Heart right ventricle (tissue), 16 donors: ENCODE measurements at regions not wholly inside any gene's neighbourhood (a gene's known extent, or its start where the extent isn't known, plus 50 kb on each side); places are given as distances from the start of the nearest gene placed in this dataset.
A peak's percentile ranks its signal among the peaks of the same experiment; 100 is the strongest.

Experiments used
- ATAC-seq, 8 donors: fragments of 200-7000 bp; cut with Tn5 transposase; one replicate each; pipeline ENCODE4 v1.9.1; 2020; ENCODE audit warnings: mild to moderate bottlenecking in 8 of 8, moderate library complexity in 8 of 8, moderate number of reproducible peaks in 1 of 8
- DNase-seq, 2 donors: peaks; one replicate each; pipeline ENCODE4 v3.0.0-alpha.2; 2020
- H3K27ac ChIP-seq, 10 donors: fragments of 200-600 bp; sonication (generic) in 2 of 10; one replicate each; pipeline versions ENCODE4 v1.5.0 to v1.8.0; 2020 to 2022; ENCODE audit warnings: mild to moderate bottlenecking in 3 of 10
- H3K27me3 ChIP-seq, 7 donors: fragments of 200-600 bp; one replicate each; pipeline ENCODE4 v1.8.0; 2021 to 2022; ENCODE audit warnings: mild to moderate bottlenecking in 2 of 7
- H3K36me3 ChIP-seq, 9 donors: fragments of 200-600 bp; sonication (generic) in 1 of 9; one replicate each; pipeline versions ENCODE4 v1.5.0 to v1.8.0; 2020 to 2022; ENCODE audit warnings: mild to moderate bottlenecking in 2 of 9
- H3K4me1 ChIP-seq, 9 donors: fragments of 200-600 bp; sonication (generic) in 1 of 9; one replicate each; pipeline versions ENCODE4 v1.5.0 to v1.8.0; 2020 to 2022; ENCODE audit warnings: mild to moderate bottlenecking in 4 of 9
- H3K4me3 ChIP-seq, 10 donors: fragments of 200-600 bp; sonication (generic) in 2 of 10; one replicate each; pipeline versions ENCODE4 v1.5.0 to v1.8.0; 2020 to 2022; ENCODE audit warnings: mild to moderate bottlenecking in 7 of 10, moderate library complexity in 2 of 10
- H3K9me3 ChIP-seq, 11 donors: fragments of 200-600 bp in 10 of 11; sonication (generic) in 2 of 11; one replicate each; pipeline versions ENCODE4 v1.5.0 to v1.8.0; 2013 to 2022; ENCODE audit warnings: mild to moderate bottlenecking in 2 of 11, control low read depth in 1 of 11, moderate library complexity in 1 of 11
- WGBS, 2 donors: extraction: QIAGEN DNeasy Blood & Tissue Kit; methylation state at CpG; one replicate each; pipeline ENCODE4 v1.1.7; 2013; ENCODE audit warnings: inconsistent platforms in 1 of 2; 5-methylcytosine and 5-hydroxymethylcytosine counted together
- intact Hi-C, 10 donors: fragments of 100-400 bp; cut with DNase I; formaldehyde crosslinking; loops; one replicate each; pipeline versions ENCODE4 v1.11.1 to v1.14.2; 2022
- TF ChIP-seq, protein P1 (sequence below), 9 donors: fragments of 200-600 bp; sonication (generic) in 2 of 9; IDR thresholded peaks; one replicate each; pipeline versions ENCODE4 v1.5.0 to v1.8.0; 2021 to 2022; ENCODE audit warnings: antibody characterized with exemption in 9 of 9, mild to moderate bottlenecking in 5 of 9, moderate library complexity in 1 of 9
- donor health status: Arrhythmogenic right ventricular cardiomyopathy.
- donor health status: ischemic (EF 13 %, LVEDD 7.1; RV severe dilation, severe dysfunction).
- donor health status: healthy with polysubstance abuse.
- donor health status: DM: no; HTN: yes; CAD: no.
- donor health status: DM: no; HTN: no; CAD: no.
- donor health status: ischemic (EF 25% LVEDD 6.9; RV normal size, moderate dysfunction).
- donor health status: ischemic (EF 25% LVEDD 5.7; RV mildly dilated, moderate dysfunction).
- donor health status: healthy.
- donor health status: DM: yes; HTN: yes; CAD: no.
- donor health status: Ischemic cardiomyopathy.
- donor health status: ischemic (EF 35%, LVEDD 5.7; RV mildly dilated, moderate dysfunction).
- donor health status: nonischemic (EF 11% LVEDD 7.7; RV severe dilation, severe dysfunction).
- donor health status: DM: yes; HTN: yes; CAD: no.
- donor health status: PGD.
- donor health status: ischemic (EF 29% LVEDD 5.4; RV normal size, mild dysfunction).
- donor health status: nonischemic (EF 23%, LVEDD 6.1; RV moderate dilation, normal function).

DNA sequence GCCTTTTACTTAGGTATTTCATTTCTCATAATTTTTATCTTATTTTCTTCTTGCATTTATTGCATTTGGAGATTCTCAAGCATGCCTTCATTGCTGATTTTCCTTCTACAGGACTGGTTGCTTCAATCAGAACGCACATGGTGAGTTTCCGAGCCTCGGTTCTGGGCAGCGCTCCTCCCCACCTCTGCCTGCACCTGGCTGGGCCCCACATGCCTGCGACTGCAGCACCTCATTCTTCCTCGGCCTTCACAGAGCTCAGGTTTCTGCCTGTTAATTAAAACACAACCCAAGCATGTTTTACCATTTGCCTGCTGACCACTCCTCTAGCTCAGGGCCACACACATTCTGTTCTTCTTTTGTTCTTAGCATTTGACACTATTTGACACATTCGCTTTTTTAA, 398.8 kb downstream of the GALR1 start:
- Histone ChIP-seq H3K27me3 (peaks cover 0 to 14% (median 10%) of the 10 kb centered on the region in 7 donors), H3K36me3 (no peaks in the 10 kb centered on the region), H3K27ac (no peak overlapping the region), H3K4me3 (no peak overlapping the region), H3K4me1 (peaks cover 0 to 7% (median 0%) of the 10 kb centered on the region in 9 donors), H3K9me3 (peaks cover 0 to 9% (median 0%) of the 10 kb centered on the region in 11 donors)
- intact Hi-C loops: loop anchor here in 1 of 10 donors (10.0 kb wide), 2 partner anchors 184 to 844 kb away; no protein-coding TSS in a partner anchor
- 67 to 73% methylated on average over 7 of the region's 7 CpGs for WGBS, 2 donors
- DNase-seq: no peak
- no peak for ATAC-seq
- TF ChIP-seq, protein P1, sequence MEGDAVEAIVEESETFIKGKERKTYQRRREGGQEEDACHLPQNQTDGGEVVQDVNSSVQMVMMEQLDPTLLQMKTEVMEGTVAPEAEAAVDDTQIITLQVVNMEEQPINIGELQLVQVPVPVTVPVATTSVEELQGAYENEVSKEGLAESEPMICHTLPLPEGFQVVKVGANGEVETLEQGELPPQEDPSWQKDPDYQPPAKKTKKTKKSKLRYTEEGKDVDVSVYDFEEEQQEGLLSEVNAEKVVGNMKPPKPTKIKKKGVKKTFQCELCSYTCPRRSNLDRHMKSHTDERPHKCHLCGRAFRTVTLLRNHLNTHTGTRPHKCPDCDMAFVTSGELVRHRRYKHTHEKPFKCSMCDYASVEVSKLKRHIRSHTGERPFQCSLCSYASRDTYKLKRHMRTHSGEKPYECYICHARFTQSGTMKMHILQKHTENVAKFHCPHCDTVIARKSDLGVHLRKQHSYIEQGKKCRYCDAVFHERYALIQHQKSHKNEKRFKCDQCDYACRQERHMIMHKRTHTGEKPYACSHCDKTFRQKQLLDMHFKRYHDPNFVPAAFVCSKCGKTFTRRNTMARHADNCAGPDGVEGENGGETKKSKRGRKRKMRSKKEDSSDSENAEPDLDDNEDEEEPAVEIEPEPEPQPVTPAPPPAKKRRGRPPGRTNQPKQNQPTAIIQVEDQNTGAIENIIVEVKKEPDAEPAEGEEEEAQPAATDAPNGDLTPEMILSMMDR (IDR thresholded peaks at IDR 0.05): no peak

DNA sequence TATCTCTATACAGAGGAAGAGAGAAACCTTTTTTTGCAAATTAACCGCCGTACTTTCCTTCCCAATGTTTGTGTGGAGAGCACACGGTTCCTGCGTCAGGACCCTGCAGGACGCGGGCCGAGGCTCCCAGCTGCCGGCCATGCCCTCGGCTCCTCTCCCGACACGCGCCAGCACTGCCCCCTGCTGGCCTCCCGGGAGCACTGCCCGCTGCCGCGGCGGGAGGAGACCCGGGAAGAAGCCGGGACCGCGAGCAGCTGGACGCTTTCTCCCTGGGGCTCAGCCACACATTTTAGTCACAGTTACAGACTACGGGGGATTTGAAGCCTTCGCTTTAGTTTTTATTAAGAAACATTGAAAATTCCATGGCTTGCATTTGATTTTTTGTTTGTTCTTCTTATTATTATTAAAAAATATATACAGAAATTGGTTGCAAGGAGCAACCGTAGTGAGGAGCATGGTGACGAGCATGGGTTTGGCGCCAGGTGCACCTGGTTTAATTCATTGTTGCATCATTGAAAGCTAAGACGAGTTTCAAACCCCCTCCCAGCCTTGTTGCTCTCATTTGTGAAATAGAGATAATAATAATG, 401.2 kb downstream of the GALR1 start:
- H3K36me3 ChIP-seq: no peaks in the 10 kb centered on the region
- no peak overlapping the region for H3K27ac ChIP-seq
- TF ChIP-seq, protein P1 (IDR thresholded peaks at IDR 0.05): peak; percentile 69 to 95 (median 89)
- DNase-seq (peak; percentile 63 to 80), ATAC-seq (peak; percentile 83 to 96 (median 92))
- H3K4me3 ChIP-seq: peak overlapping the region in 1 of 10 donors; percentile 8
- peaks cover 0 to 18% (median 12%) of the 10 kb centered on the region in 7 donors for H3K27me3 ChIP-seq
- 9 to 10% methylated on average over 28 of the region's 28 CpGs for WGBS, 2 donors
- intact Hi-C loops: loop anchor here in 3 of 10 donors (5.0 to 10.0 kb wide), 3 partner anchors 436 to 849 kb away; no protein-coding TSS in a partner anchor
- H3K4me1 ChIP-seq: peaks cover 0 to 7% (median 0%) of the 10 kb centered on the region in 9 donors
- peaks cover 0 to 7% (median 0%) of the 10 kb centered on the region in 11 donors for H3K9me3 ChIP-seq

DNA sequence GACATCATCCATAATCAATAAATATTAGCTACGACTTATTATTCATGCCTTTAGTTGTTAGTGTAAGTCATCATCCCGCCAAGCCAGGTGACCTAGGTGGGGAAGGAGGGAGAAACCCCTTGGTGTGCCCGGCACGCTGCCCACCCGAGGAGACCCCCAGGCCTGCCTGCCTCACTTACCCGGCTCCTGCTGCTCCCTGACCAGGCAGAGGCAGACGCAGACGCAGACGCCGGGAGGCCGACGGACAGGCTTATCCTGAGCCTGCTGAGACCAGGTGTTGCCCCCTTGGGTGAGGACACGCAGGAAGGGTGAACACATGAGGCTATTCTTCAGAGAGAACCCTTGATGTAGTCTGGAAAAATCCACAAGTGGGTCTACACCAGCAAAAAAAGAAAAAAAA, 401.8 kb downstream of the GALR1 start:
- H3K9me3 ChIP-seq: peaks cover 0 to 4% (median 0%) of the 10 kb centered on the region in 11 donors
- H3K27ac ChIP-seq: no peak overlapping the region
- H3K4me3 ChIP-seq: no peak overlapping the region
- H3K36me3 ChIP-seq: no peaks in the 10 kb centered on the region
- peaks cover 0 to 18% (median 12%) of the 10 kb centered on the region in 7 donors for H3K27me3 ChIP-seq
- no peak for DNase-seq
- 66 to 72% methylated on average over 13 of the region's 13 CpGs for WGBS, 2 donors
- H3K4me1 ChIP-seq: peaks cover 0 to 7% (median 0%) of the 10 kb centered on the region in 9 donors
- intact Hi-C loops: loop anchor here in 3 of 10 donors (5.0 to 10.0 kb wide), 3 partner anchors 437 to 849 kb away; no protein-coding TSS in a partner anchor
- TF ChIP-seq, protein P1 (IDR thresholded peaks at IDR 0.05): no peak
- ATAC-seq: peak in 1 of 8 donors; percentile 18

DNA sequence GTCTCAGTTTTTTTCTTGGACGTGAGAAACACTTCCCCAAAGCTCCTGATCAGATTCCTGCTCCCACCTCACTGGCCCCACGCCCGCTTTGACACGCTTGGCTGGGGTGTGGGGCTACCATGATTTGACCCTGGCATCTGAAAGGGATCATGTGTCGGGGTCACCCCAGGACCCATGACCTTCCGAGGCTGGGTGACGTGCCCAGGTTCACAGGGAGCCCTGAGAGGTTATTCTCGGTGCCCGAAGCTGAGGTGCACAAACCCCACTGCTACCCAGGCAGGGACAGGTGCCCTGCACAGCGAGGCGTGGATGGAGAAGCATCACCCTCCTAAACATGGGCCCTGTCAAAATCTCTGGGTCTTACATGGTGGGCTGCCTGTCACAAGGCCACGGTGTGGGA, 404.1 kb downstream of the GALR1 start:
- intact Hi-C loops: loop anchor here in 3 of 10 donors (5.0 to 10.0 kb wide), 3 partner anchors 439 to 851 kb away; no protein-coding TSS in a partner anchor
- no peak for DNase-seq
- H3K36me3 ChIP-seq: no peaks in the 10 kb centered on the region
- peaks cover 0 to 7% (median 0%) of the 10 kb centered on the region in 9 donors for H3K4me1 ChIP-seq
- 87% methylated on average over 12 of the region's 12 CpGs for WGBS, 2 donors
- H3K27me3 ChIP-seq: peaks cover 0 to 29% (median 12%) of the 10 kb centered on the region in 7 donors
- H3K27ac ChIP-seq: no peak overlapping the region
- no peaks in the 10 kb centered on the region for H3K9me3 ChIP-seq
- TF ChIP-seq, protein P1 (IDR thresholded peaks at IDR 0.05): no peak
- H3K4me3 ChIP-seq: no peak overlapping the region
- ATAC-seq: no peak
